ENCODE measurements at regions not wholly inside any gene's neighbourhood (a gene's known extent, or its start where the extent isn't known, plus 50 kb on each side); places are given as distances from the start of the nearest gene placed in this dataset.

DNA sequence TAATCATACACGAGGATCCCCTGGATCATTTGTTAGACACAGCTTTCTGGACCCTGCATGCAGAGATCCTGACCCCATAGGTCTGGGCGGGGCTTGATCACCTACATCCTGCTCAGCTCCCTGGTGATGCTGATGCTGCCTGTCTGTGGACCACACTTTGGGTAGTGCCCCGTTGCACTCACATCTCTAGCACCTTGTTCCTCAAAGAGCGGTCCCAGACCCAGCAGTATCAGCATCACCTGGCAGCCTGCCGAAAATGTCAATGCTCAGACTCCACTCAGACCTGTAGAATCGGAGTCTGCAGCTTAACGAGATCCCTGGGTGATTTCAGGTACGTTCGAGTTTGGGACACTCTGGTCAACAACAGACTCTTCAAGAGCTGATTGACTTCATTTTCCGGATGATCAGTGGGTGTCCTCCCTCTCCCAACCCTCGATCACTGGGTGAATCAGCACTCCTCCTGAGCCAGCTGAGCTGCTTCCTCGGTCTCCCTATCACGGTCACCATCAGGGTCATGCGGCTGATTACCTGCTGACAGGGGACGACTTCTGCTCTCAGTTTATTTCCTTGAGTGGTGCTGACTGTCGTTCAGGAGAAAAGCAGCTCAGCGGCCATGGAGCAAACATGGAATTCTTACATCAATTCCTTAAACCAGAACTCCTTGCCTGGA, 150.6 kb upstream of the RAB12 start:
- Histone ChIP-seq H3K4me1 (ENCODE audit: control insufficient read depth in 4 of 4, insufficient read depth in 4 of 4, low read length in 3 of 4) (no peaks in the 10 kb centered on the region), H3K27ac (ENCODE audit: low read depth in 1 of 2, low read length in 2 of 2) (no peak overlapping the region), H3K27me3 (ENCODE audit: control insufficient read depth in 4 of 4, insufficient read depth in 4 of 4, low read length in 3 of 4) (no peaks in the 10 kb centered on the region), H3K9ac (ENCODE audit: low read depth in 1 of 2, low read length in 2 of 2) (no peak overlapping the region), H3K4me3 (ENCODE audit: low read depth in 1 of 3, low read length in 3 of 3) (no peak overlapping the region), H3K9me3 (ENCODE audit: control insufficient read depth in 4 of 4, low read length in 3 of 4) (no peaks in the 10 kb centered on the region), H3K36me3 (ENCODE audit: control insufficient read depth in 4 of 4, insufficient read depth in 3 of 4, low read depth in 1 of 4, low read length in 3 of 4) (no peaks in the 10 kb centered on the region)
- DNase-seq (ENCODE audit: low spot score), result no peak
- WGBS, result 70% methylated on average over 17 of the region's 17 CpGs
- no peak for TF ChIP-seq RXRA (IDR thresholded peaks at IDR 0.05)
- no peak for TF ChIP-seq FOXA2 (IDR thresholded peaks at IDR 0.05)
- TF ChIP-seq, protein P1, sequence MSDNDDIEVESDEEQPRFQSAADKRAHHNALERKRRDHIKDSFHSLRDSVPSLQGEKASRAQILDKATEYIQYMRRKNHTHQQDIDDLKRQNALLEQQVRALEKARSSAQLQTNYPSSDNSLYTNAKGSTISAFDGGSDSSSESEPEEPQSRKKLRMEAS (IDR thresholded peaks at IDR 0.05), result no peak
- TF ChIP-seq RAD21 (IDR thresholded peaks at IDR 0.05), result no peak
- no peak for TF ChIP-seq EGR1 (IDR thresholded peaks at IDR 0.05; ENCODE audit: low read depth in 2 of 2)
- no peak for TF ChIP-seq TAF1 (conservative IDR thresholded peaks at IDR 0.05)
- TF ChIP-seq, protein P2, sequence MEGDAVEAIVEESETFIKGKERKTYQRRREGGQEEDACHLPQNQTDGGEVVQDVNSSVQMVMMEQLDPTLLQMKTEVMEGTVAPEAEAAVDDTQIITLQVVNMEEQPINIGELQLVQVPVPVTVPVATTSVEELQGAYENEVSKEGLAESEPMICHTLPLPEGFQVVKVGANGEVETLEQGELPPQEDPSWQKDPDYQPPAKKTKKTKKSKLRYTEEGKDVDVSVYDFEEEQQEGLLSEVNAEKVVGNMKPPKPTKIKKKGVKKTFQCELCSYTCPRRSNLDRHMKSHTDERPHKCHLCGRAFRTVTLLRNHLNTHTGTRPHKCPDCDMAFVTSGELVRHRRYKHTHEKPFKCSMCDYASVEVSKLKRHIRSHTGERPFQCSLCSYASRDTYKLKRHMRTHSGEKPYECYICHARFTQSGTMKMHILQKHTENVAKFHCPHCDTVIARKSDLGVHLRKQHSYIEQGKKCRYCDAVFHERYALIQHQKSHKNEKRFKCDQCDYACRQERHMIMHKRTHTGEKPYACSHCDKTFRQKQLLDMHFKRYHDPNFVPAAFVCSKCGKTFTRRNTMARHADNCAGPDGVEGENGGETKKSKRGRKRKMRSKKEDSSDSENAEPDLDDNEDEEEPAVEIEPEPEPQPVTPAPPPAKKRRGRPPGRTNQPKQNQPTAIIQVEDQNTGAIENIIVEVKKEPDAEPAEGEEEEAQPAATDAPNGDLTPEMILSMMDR (IDR thresholded peaks at IDR 0.05; ENCODE audit: low read depth, low read length, missing input control), result no peak
- no peak for TF ChIP-seq ZBTB33 (IDR thresholded peaks at IDR 0.05)
- no peak for TF ChIP-seq HNF4A (conservative IDR thresholded peaks at IDR 0.05)
- no peak for TF ChIP-seq NR2F2 (IDR thresholded peaks at IDR 0.05)
- no peak for TF ChIP-seq HNF4G (IDR thresholded peaks at IDR 0.05)
- TF ChIP-seq GABPA (IDR thresholded peaks at IDR 0.05 in 1 of 2, conservative IDR thresholded peaks at IDR 0.05 in 1 of 2), result no peak
- no peak for TF ChIP-seq JUND (IDR thresholded peaks at IDR 0.05)
- TF ChIP-seq YY1 (IDR thresholded peaks at IDR 0.05), result no peak
- TF ChIP-seq, protein P3, sequence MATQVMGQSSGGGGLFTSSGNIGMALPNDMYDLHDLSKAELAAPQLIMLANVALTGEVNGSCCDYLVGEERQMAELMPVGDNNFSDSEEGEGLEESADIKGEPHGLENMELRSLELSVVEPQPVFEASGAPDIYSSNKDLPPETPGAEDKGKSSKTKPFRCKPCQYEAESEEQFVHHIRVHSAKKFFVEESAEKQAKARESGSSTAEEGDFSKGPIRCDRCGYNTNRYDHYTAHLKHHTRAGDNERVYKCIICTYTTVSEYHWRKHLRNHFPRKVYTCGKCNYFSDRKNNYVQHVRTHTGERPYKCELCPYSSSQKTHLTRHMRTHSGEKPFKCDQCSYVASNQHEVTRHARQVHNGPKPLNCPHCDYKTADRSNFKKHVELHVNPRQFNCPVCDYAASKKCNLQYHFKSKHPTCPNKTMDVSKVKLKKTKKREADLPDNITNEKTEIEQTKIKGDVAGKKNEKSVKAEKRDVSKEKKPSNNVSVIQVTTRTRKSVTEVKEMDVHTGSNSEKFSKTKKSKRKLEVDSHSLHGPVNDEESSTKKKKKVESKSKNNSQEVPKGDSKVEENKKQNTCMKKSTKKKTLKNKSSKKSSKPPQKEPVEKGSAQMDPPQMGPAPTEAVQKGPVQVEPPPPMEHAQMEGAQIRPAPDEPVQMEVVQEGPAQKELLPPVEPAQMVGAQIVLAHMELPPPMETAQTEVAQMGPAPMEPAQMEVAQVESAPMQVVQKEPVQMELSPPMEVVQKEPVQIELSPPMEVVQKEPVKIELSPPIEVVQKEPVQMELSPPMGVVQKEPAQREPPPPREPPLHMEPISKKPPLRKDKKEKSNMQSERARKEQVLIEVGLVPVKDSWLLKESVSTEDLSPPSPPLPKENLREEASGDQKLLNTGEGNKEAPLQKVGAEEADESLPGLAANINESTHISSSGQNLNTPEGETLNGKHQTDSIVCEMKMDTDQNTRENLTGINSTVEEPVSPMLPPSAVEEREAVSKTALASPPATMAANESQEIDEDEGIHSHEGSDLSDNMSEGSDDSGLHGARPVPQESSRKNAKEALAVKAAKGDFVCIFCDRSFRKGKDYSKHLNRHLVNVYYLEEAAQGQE (IDR thresholded peaks at IDR 0.05), result no peak
- TF ChIP-seq FOXA1 (IDR thresholded peaks at IDR 0.05), result no peak
- TF ChIP-seq ATF3 (IDR thresholded peaks at IDR 0.05), result no peak
- TF ChIP-seq SP1 (IDR thresholded peaks at IDR 0.05), result no peak

Data from liver (tissue), 8 donors.